HG03575 (cell line): ENCODE measurements at regions not wholly inside any gene's neighbourhood (a gene's known extent, or its start where the extent isn't known, plus 50 kb on each side); places are given as distances from the start of the nearest gene placed in this dataset.

Experiments
- ATAC-seq: cut with Tn5 transposase; IDR thresholded peaks from one replicate; pipeline ENCODE4 v1.9.1; 2021; ENCODE audit not compliant: unreplicated experiment, insufficient number of reproducible peaks, low FRiP score; ENCODE audit errors: extremely low read depth

DNA sequence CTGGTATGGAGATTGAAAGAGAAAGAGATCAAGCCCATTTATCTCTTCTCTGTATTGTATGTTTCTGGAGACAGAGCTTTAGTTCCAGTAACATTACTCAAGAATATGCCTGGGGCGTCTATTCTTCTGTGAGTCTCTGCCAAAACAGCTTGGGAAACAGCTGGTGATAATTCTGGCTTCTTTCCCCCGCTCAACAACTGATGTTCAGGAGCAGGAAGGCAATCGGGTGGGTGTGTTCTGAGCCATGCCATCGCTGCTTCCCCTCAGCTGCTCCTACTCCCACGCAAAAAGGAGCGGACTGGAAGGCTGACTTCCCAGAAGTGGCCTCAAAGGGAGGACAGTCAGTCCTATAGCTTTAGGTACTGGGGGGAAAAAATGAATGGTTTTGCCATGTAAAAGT, 695.1 kb downstream of the PLCL1 start:
- ATAC-seq, result no peak

- no peak for ATAC-seq
Observed at GRCh38 chr2:198498516-198498915, 694.1 kb downstream of the PLCL1 start.

GRCh38 chr2:198498048-198498447, 693.7 kb downstream of the PLCL1 start:
- no peak for ATAC-seq

DNA sequence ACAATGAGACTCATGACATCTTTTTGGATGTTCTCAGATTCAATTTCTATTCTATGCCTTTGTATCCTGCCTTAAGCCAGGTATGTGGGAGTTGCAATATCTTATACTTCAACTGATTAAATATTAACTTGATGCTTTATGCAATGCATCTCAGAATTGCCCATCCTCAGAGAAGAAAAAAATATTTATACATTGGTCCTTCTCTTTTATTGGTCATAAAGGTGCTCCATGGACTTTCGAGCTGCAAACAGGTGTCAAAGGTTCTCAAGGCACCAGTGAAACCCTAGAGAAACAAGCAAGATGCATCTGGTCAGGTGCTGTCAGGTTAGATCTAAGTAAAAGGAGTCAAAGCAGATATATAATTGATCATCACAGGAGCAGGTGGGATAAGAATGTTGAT, 690.5 kb downstream of the PLCL1 start:
- ATAC-seq, result no peak

GRCh38 chr2:198490748-198491147, 686.4 kb downstream of the PLCL1 start:
- no peak for ATAC-seq

DNA sequence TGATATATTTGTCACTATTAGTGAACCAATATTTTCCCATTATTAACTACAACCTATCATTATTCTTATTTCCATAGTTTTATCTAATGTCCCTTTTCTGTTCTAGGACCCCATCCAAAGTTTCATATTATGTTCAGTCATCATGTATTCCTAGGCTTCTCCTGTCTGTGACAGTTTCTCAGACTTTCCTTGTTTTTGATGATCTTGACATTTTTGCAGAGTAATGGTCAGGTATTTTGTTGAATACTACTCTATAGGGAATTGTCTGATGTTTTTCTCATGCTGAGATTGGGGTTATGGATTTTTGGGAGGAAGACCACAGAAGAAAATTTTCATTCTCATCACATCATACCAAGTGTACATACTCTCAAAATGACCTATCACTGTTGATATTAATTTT, 684.6 kb downstream of the PLCL1 start:
- ATAC-seq, result no peak

DNA sequence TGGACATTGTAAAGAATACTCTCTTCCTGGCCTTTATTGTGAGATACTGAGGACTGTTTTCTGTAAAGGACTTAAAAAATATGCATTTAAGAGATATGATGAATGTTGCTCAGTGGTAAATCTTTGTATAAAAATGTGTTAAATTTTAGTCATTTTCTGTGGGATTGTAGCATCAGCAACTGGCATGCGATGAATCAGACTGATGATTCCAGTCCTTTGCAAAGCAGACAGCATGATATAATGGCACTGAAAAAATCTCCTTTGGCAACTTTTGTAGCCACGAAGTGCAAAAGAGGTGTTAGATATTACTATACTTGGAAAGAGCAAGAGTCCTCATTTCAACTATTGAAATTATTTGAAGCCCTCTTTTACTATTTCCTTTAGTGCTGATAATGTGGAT, 678.7 kb downstream of the PLCL1 start:
- no peak for ATAC-seq

- no peak for ATAC-seq
Observed at GRCh38 chr2:198479065-198479464, 674.7 kb downstream of the PLCL1 start.

DNA sequence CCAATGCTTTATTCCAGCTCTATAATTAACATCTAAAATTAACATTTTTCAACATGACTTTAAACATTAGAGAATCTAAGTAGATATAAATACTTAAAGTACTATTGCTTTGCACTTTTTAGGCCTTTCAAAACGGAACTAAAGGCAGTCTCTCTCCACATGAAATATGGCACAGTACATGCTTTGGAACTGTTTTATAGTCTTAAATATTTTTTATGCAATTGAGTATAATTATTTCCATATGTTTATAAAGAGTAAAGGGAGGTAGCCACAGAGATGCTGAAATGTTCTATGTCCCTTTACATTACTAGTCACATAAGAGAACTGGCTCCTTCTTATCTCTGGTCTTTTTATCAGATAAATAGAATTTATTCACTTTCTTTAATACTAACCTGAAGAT, 674.0 kb downstream of the PLCL1 start:
- ATAC-seq, result no peak

GRCh38 chr2:198476007-198476406, 671.6 kb downstream of the PLCL1 start:
- ATAC-seq, result no peak

DNA sequence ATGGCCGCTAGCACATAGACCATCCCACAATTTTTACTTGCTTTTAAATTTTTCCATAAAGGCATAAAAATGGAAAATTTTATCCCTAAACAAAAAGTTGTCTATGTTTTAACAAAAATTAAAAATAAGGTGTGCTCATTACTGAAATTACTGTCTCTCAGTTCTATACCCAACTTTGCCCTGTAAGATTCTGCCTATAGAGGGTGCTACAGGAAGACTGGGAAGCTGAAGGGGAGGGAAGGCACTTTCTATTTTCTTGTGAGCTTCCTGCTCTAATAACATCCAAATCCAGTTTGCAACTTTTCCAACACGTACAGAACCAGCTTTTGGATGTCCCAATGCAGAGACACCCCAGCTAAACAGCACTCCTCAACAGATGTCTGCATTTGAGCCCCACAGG, 666.9 kb downstream of the PLCL1 start:
- ATAC-seq, result no peak

GRCh38 chr2:198468136-198468535, 663.7 kb downstream of the PLCL1 start:
- ATAC-seq, result no peak

DNA sequence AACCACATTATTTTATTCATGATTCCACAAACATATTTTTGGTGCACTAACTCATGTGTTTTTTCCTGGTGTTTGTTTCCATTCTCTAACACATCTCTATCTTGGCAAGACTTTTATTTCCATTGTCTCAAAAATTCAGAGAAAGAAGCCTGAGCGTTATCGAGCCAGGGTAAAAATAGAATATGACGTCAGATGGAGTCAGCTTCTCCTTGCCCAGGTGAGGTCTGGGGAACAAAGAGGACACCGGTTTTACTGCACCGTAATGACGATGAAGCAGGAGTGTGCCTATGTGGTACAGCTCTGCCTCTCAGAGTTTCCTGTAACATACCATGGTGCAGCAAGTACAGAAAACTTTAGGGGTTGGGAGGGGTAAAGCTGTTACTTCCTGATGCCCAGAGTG, 661.6 kb downstream of the PLCL1 start:
- ATAC-seq, result no peak

GRCh38 chr2:198456418-198456817, 652.0 kb downstream of the PLCL1 start:
- ATAC-seq, result no peak

- ATAC-seq, result no peak
Observed at GRCh38 chr2:198453866-198454265, 649.5 kb downstream of the PLCL1 start.

DNA sequence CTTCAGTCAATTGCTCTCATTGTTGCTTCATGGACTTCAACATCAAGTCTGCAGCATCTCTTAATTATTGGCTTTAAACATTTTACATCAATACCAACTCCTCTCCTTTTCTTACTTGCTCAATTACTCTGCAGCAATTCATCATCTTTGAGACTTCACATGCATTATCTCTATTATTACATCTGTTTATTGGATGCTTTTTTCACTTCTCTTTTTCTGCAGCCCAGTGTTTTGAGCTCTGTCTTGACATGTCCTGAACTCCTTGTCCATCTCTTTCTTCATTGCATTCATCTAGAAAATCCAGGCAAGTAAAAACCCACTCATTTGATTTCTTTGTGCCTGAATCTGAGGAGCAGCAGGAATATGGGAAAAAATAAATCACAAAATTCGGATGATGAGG, 647.9 kb downstream of the PLCL1 start:
- no peak for ATAC-seq

GRCh38 chr2:198448789-198449188, 644.4 kb downstream of the PLCL1 start:
- ATAC-seq, result no peak

DNA sequence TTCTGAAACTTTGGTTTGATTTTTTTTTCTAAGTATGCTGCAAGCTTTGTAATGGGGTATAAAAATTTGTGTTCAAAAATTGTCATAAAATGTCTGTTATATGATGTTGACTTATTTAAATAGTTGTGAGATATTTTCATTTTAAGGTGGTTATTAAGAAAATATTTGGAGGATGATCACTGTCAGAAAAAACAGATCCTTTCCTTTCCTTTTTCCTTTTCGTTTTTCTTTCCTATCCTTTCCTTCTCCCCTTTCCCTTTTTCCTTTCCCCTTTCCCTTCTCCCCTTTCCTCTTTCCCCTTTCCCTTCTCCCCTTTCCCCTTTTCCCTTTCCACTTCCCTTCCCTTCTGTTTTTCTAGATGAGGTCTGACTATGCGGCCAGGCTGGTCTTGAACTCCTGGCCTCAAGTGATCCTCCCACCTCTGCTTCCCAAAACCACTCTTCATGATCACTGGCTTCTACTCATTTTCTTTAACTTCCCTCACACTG, 640.5 kb downstream of the PLCL1 start:
- no peak for ATAC-seq

DNA sequence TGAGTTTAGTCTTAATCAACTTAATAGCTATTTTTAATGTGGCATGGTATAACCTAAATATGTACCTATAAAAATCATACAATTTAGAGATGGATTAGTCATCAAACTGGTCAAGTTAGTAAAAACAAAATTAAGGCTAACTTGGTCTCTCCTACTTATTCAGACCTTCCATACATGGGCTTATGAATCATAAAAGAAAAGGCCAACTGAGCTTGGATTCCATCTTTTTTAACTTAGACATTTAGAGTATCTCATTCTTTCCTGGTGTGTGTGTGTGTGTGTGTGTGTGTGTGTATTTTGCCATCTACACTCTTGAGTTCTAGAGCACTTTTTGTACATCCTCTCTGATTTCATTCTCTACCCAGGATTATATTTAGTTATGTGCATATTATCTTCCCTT, 637.5 kb downstream of the PLCL1 start:
- ATAC-seq, result no peak

DNA sequence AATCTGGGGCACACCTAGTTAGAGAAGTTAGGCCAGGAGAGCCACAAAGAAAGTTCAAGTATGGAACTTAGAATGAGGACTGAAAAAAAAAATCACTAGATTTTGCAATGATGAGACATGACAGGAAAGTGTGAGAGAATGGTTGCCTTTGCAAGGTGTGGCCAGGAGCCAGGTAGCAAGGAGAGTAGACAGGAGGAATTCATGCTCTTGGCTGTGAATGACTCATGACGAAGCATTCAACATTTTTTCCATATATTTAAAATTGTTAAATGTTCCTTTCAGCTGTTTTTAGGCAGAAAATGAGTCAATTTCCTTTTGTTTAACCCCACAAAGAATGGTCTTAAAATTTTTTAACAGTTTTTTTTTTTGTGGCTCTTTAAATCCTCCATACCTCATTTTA, 636.9 kb downstream of the PLCL1 start:
- ATAC-seq, result no peak

GRCh38 chr2:198440833-198441232, 636.4 kb downstream of the PLCL1 start:
- no peak for ATAC-seq

DNA sequence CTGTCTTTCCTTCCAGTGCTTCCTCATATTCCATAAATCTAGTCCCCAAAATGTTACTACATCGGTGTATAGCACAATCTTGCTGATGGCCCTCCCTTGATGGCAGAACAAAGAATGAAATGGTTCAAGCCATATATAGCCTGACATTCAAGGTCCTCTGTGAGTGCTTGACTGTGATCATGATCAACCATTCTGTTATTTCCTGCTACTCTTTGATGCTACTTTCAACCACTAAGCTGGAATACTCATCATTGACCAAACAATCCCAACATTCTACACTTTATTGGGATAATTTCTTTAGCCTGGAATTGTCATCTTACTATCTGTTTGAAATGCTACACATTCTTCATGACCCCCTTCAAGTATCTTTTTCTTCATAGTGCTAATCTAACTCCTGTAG, 633.9 kb downstream of the PLCL1 start:
- no peak for ATAC-seq
